ENCODE measurements at regions not wholly inside any gene's neighbourhood (a gene's known extent, or its start where the extent isn't known, plus 50 kb on each side); places are given as distances from the start of the nearest gene placed in this dataset.

DNA sequence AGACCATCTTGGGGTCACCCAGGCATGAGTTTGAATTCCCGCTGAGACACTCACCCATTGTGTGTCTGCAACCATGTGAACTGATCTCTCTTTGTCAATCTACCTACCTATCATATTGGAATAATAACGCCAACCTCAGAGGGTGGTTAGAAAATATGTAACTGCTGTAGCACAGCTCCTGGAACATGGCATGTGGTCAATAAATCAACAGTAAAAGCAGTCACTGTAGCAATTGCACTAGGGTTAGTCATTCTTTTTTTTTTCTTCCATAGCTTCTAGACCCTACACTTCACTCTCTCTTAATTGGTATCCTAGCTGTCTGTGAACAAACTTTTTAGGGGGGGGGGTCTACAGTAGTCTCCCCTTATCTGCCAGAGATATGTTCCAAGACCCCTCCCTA is 64.2 kb upstream of the SLCO2A1 start:
- Histone ChIP-seq H3K4me3 (replicated peaks; ENCODE audit: insufficient read depth, low read length) (no peak overlapping the region), H3K27me3 (ENCODE audit: insufficient read depth, poor library complexity, severe bottlenecking) (no peaks in the 10 kb centered on the region), H3K27ac (replicated peaks) (no peak overlapping the region)
- TF ChIP-seq POLR2AphosphoS5 (IDR thresholded peaks at IDR 0.05; ENCODE audit: low read depth) = no peak
- TF ChIP-seq CTCF (IDR thresholded peaks at IDR 0.05; ENCODE audit: insufficient read depth, low read length) = no peak
- TF ChIP-seq GABPA (IDR thresholded peaks at IDR 0.05; ENCODE audit: low read depth) = no peak
- no peak for TF ChIP-seq SPI1 (IDR thresholded peaks at IDR 0.05; ENCODE audit: borderline replicate concordance, low read depth)
- TF ChIP-seq, protein P1, sequence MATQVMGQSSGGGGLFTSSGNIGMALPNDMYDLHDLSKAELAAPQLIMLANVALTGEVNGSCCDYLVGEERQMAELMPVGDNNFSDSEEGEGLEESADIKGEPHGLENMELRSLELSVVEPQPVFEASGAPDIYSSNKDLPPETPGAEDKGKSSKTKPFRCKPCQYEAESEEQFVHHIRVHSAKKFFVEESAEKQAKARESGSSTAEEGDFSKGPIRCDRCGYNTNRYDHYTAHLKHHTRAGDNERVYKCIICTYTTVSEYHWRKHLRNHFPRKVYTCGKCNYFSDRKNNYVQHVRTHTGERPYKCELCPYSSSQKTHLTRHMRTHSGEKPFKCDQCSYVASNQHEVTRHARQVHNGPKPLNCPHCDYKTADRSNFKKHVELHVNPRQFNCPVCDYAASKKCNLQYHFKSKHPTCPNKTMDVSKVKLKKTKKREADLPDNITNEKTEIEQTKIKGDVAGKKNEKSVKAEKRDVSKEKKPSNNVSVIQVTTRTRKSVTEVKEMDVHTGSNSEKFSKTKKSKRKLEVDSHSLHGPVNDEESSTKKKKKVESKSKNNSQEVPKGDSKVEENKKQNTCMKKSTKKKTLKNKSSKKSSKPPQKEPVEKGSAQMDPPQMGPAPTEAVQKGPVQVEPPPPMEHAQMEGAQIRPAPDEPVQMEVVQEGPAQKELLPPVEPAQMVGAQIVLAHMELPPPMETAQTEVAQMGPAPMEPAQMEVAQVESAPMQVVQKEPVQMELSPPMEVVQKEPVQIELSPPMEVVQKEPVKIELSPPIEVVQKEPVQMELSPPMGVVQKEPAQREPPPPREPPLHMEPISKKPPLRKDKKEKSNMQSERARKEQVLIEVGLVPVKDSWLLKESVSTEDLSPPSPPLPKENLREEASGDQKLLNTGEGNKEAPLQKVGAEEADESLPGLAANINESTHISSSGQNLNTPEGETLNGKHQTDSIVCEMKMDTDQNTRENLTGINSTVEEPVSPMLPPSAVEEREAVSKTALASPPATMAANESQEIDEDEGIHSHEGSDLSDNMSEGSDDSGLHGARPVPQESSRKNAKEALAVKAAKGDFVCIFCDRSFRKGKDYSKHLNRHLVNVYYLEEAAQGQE (IDR thresholded peaks at IDR 0.05; ENCODE audit: insufficient replicate concordance, low read depth) = no peak
- DNase-seq (ENCODE audit: low read depth in 1 of 2, low spot score in 1 of 2) = no peak

DNA sequence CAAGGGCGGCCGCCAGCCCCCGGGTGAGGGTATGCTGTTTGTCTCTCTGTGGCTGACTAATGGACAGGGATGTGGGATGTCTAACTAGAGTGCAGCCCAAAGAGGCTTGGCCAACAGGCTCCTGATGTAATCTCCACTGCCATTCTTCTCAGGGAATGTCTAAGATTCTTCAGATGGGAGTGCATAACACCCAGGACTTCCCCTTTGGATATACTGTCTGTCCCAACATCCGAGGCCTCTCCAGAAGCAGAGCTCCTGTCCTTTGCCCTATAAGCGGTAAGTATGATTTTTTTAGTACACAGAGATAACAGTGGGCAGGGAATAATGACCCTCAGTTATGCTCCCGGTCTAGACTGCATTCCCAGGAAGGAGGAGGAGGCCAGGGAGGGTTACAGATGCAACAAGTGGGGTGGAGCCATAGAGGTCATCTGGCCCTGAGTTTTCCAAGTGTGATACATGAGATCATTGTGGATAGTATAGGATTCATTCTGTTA is 62.5 kb upstream of the SLCO2A1 start:
- Histone ChIP-seq H3K27me3 (ENCODE audit: insufficient read depth, poor library complexity, severe bottlenecking) (no peaks in the 10 kb centered on the region), H3K27ac (replicated peaks) (no peak overlapping the region), H3K4me3 (replicated peaks; ENCODE audit: insufficient read depth, low read length) (no peak overlapping the region)
- DNase-seq (ENCODE audit: low read depth in 1 of 2, low spot score in 1 of 2) = no peak
- TF ChIP-seq SPI1 (IDR thresholded peaks at IDR 0.05; ENCODE audit: borderline replicate concordance, low read depth) (no peak), GABPA (IDR thresholded peaks at IDR 0.05; ENCODE audit: low read depth) (no peak), POLR2AphosphoS5 (IDR thresholded peaks at IDR 0.05; ENCODE audit: low read depth) (no peak), CTCF (IDR thresholded peaks at IDR 0.05; ENCODE audit: insufficient read depth, low read length) (no peak)
- TF ChIP-seq, protein P1 (IDR thresholded peaks at IDR 0.05; ENCODE audit: insufficient replicate concordance, low read depth) = no peak

DNA sequence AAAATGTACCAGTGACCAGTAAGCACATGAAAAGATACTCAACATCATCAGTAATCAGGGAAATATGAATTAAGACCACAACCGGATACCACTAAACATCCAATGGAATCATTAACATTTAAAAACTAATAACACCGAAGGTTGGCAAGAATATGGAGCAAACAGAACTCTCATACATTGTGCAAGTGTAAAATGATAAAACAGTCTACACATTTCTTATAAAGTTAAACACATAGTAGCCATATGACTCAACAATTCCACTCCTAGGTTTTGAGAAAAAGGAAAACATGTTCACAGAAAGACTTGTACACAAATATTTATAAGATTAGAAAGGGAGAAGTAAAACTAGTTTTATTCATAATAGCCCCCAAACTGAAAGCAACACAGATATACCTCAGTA is 60.3 kb upstream of the SLCO2A1 start:
- H3K27me3 ChIP-seq (ENCODE audit: insufficient read depth, poor library complexity, severe bottlenecking) = no peaks in the 10 kb centered on the region
- DNase-seq (ENCODE audit: low read depth in 1 of 2, low spot score in 1 of 2) = no peak
- no peak overlapping the region for H3K4me3 ChIP-seq (replicated peaks; ENCODE audit: insufficient read depth, low read length)
- TF ChIP-seq SPI1 (IDR thresholded peaks at IDR 0.05; ENCODE audit: borderline replicate concordance, low read depth) = no peak
- TF ChIP-seq, protein P1 (IDR thresholded peaks at IDR 0.05; ENCODE audit: insufficient replicate concordance, low read depth) = no peak
- TF ChIP-seq CTCF (IDR thresholded peaks at IDR 0.05; ENCODE audit: insufficient read depth, low read length) = no peak
- no peak for TF ChIP-seq GABPA (IDR thresholded peaks at IDR 0.05; ENCODE audit: low read depth)
- no peak for TF ChIP-seq POLR2AphosphoS5 (IDR thresholded peaks at IDR 0.05; ENCODE audit: low read depth)
- H3K27ac ChIP-seq (replicated peaks) = no peak overlapping the region
